Tibial nerve (tissue), 4 donors: ENCODE measurements at regions not wholly inside any gene's neighbourhood (a gene's known extent, or its start where the extent isn't known, plus 50 kb on each side); places are given as distances from the start of the nearest gene placed in this dataset.

Experiments
- DNase-seq, 2 donors: peaks; one replicate each; pipeline ENCODE4 v3.0.0-alpha.2; 2019; ENCODE audit warnings: low spot score in 2 of 2
- H3K27ac ChIP-seq, 4 donors: fragments of 200-600 bp; sonication (generic) in 3 of 4; one replicate each; pipeline ENCODE4 v1.5.1; 2017 to 2019; ENCODE audit warnings: mild to moderate bottlenecking in 1 of 4
- H3K27me3 ChIP-seq, 2 donors: fragments of 200-600 bp; sonication (generic) in 1 of 2; one replicate each; pipeline versions ENCODE4 v1.5.1 to v1.6.0; 2017 to 2019
- H3K36me3 ChIP-seq, 3 donors: fragments of 200-600 bp; sonication (generic); one replicate each; pipeline ENCODE4 v1.5.1; 2018 to 2019
- H3K4me1 ChIP-seq, 4 donors: fragments of 200-600 bp; sonication (generic) in 3 of 4; one replicate each; pipeline ENCODE4 v1.5.1; 2017 to 2019
- H3K4me3 ChIP-seq, 4 donors: fragments of 200-600 bp; sonication (generic) in 3 of 4; one replicate each; pipeline ENCODE4 v1.5.1; 2017 to 2019; ENCODE audit warnings: mild to moderate bottlenecking in 1 of 4, moderate library complexity in 1 of 4
- H3K9me3 ChIP-seq, 4 donors: fragments of 200-600 bp; sonication (generic) in 3 of 4; one replicate each; pipeline ENCODE4 v1.5.1; 2017 to 2019
- CTCF ChIP-seq, 5 experiments: fragments of 200-600 bp in 3 of 5; fragments of 450-650 bp in 2 of 5; sonication (generic) in 3 of 5; IDR thresholded peaks; one replicate each; pipeline ENCODE4 v1.5.1; 2016 to 2019; ENCODE audit warnings: antibody characterized with exemption in 5 of 5, mild to moderate bottlenecking in 3 of 5, moderate library complexity in 2 of 5
- EP300 ChIP-seq, 2 donors: sonication (generic); formaldehyde crosslinking; IDR thresholded peaks; one replicate each; pipeline ENCODE4 v1.6.1; 2017; ENCODE audit warnings: antibody characterized with exemption in 2 of 2, mild to moderate bottlenecking in 1 of 2
- POLR2A ChIP-seq, 2 donors: fragments of 450-650 bp; IDR thresholded peaks; one replicate each; pipeline ENCODE4 v1.6.1; 2017; ENCODE audit warnings: antibody characterized with exemption in 2 of 2, mild to moderate bottlenecking in 2 of 2, moderate library complexity in 2 of 2
- WGBS, 2 donors: methylation state at CpG; one replicate each; pipeline ENCODE4 v1.1.5; 2018; 5-methylcytosine and 5-hydroxymethylcytosine counted together

GRCh38 chr13:109415057-109415456, 371.3 kb downstream of the IRS2 start:
- no peak overlapping the region for H3K4me3 ChIP-seq
- DNase-seq: no peak
- no peaks in the 10 kb centered on the region for H3K36me3 ChIP-seq
- H3K27ac ChIP-seq: no peak overlapping the region
- TF ChIP-seq CTCF (IDR thresholded peaks at IDR 0.05) (no peak), POLR2A (IDR thresholded peaks at IDR 0.05) (no peak), EP300 (IDR thresholded peaks at IDR 0.05) (no peak)
- no peaks in the 10 kb centered on the region for H3K27me3 ChIP-seq
- WGBS, 2 donors: 94 to 96% methylated on average over 4 of the region's 4 CpGs
- H3K4me1 ChIP-seq: peaks cover 0 to 11% (median 0%) of the 10 kb centered on the region in 4 donors
- H3K9me3 ChIP-seq: no peaks in the 10 kb centered on the region

GRCh38 chr13:109412283-109412901, 374.0 kb downstream of the IRS2 start:
- H3K4me3 ChIP-seq: no peak overlapping the region
- no peak for DNase-seq
- no peaks in the 10 kb centered on the region for H3K9me3 ChIP-seq
- peaks cover 0 to 11% (median 0%) of the 10 kb centered on the region in 4 donors for H3K4me1 ChIP-seq
- H3K27ac ChIP-seq: no peak overlapping the region
- WGBS, 2 donors: 11 to 16% methylated on average over 14 of the region's 14 CpGs
- no peaks in the 10 kb centered on the region for H3K36me3 ChIP-seq
- TF ChIP-seq EP300 (IDR thresholded peaks at IDR 0.05) (no peak), CTCF (IDR thresholded peaks at IDR 0.05) (no peak), POLR2A (IDR thresholded peaks at IDR 0.05) (no peak)
- no peaks in the 10 kb centered on the region for H3K27me3 ChIP-seq

- no peak overlapping the region for H3K4me3 ChIP-seq
- H3K9me3 ChIP-seq: no peaks in the 10 kb centered on the region
- H3K36me3 ChIP-seq: no peaks in the 10 kb centered on the region
- no peak for DNase-seq
- H3K27ac ChIP-seq: no peak overlapping the region
- H3K4me1 ChIP-seq: peaks cover 0 to 11% (median 0%) of the 10 kb centered on the region in 4 donors
- TF ChIP-seq EP300 (IDR thresholded peaks at IDR 0.05) (no peak), POLR2A (IDR thresholded peaks at IDR 0.05) (no peak), CTCF (IDR thresholded peaks at IDR 0.05) (no peak)
- H3K27me3 ChIP-seq: no peaks in the 10 kb centered on the region
- 85 to 90% methylated on average over 11 of the region's 11 CpGs for WGBS, 2 donors
These were observed 375.5 kb downstream of the IRS2 start for GRCh38 chr13:109410868-109411267.

GRCh38 chr13:109408591-109409382, 377.6 kb downstream of the IRS2 start:
- 82 to 83% methylated on average over 14 of the region's 14 CpGs for WGBS, 2 donors
- H3K4me1 ChIP-seq: peaks cover 0 to 11% (median 0%) of the 10 kb centered on the region in 4 donors
- H3K36me3 ChIP-seq: no peaks in the 10 kb centered on the region
- no peak overlapping the region for H3K4me3 ChIP-seq
- H3K27ac ChIP-seq: no peak overlapping the region
- no peaks in the 10 kb centered on the region for H3K27me3 ChIP-seq
- no peaks in the 10 kb centered on the region for H3K9me3 ChIP-seq
- DNase-seq: no peak
- TF ChIP-seq EP300 (IDR thresholded peaks at IDR 0.05) (no peak), CTCF (IDR thresholded peaks at IDR 0.05) (no peak), POLR2A (IDR thresholded peaks at IDR 0.05) (no peak)

- Histone ChIP-seq H3K27ac (no peak overlapping the region), H3K27me3 (no peaks in the 10 kb centered on the region), H3K36me3 (no peaks in the 10 kb centered on the region), H3K9me3 (no peaks in the 10 kb centered on the region), H3K4me3 (no peak overlapping the region), H3K4me1 (no peaks in the 10 kb centered on the region)
- TF ChIP-seq CTCF (IDR thresholded peaks at IDR 0.05) (no peak), POLR2A (IDR thresholded peaks at IDR 0.05) (no peak), EP300 (IDR thresholded peaks at IDR 0.05) (no peak)
- WGBS, 2 donors: 72 to 79% methylated on average over 4 of the region's 4 CpGs
- no peak for DNase-seq
These were observed 379.9 kb downstream of the IRS2 start for GRCh38 chr13:109406376-109406992.
